OCI-LY7 (cell line): ENCODE measurements at regions not wholly inside any gene's neighbourhood (a gene's known extent, or its start where the extent isn't known, plus 50 kb on each side); places are given as distances from the start of the nearest gene placed in this dataset.

ENCODE experiments used
- BruUV-seq: library from RNA; stranded (reverse); fragments of 400-500 nt; replicated peaks from 2 replicates; lab custom pipeline; 2021; lab: Mats Ljungman, UMichigan
- CTCF ChIA-PET: fragments of 300-600 bp; sonication (Branson Sonifier 250); formaldehyde crosslinking; loops from one replicate; lab custom pipeline; 2022; ENCODE audit warnings: antibody characterized with exemption; ENCODE audit not compliant: unreplicated experiment; lab: Charles Lee
- POLR2A ChIA-PET: fragments of 300-600 bp; sonication (Branson Sonifier 250); formaldehyde crosslinking; loops from one replicate; lab custom pipeline; 2022; ENCODE audit warnings: antibody characterized with exemption; lab: Charles Lee
- DNase-seq: peaks from one replicate; pipeline ENCODE4 v3.0.0-alpha.2; 2015; ENCODE audit warnings: low spot score
- H2AFZ ChIP-seq: fragments of 200-600 bp; sonication (generic), shearing (Covaris generic); 2 replicates; pipeline ENCODE4 v1.6.1; 2014; ENCODE audit warnings: mild to moderate bottlenecking, antibody characterized with exemption, low read length, moderate library complexity
- H3K27ac ChIP-seq: fragments of 200-600 bp; sonication (generic); 2 replicates; pipeline ENCODE4 v1.5.1; 2014; ENCODE audit warnings: mixed run types, low read depth, mild to moderate bottlenecking, moderate library complexity, low read length, inconsistent platforms; ENCODE audit not compliant: poor library complexity, severe bottlenecking
- H3K36me3 ChIP-seq: fragments of 200-600 bp; sonication (generic); 2 replicates; pipeline ENCODE4 v1.6.1; 2014; ENCODE audit warnings: mild to moderate bottlenecking, antibody characterized with exemption, low read length, moderate library complexity, mixed read lengths; ENCODE audit not compliant: insufficient read depth
- H3K4me1 ChIP-seq: fragments of 200-600 bp; sonication (generic); 2 replicates; pipeline ENCODE4 v1.5.1; 2014; ENCODE audit warnings: mild to moderate bottlenecking, low read length; ENCODE audit not compliant: insufficient read depth, poor library complexity, severe bottlenecking
- H3K4me2 ChIP-seq: fragments of 200-600 bp; sonication (generic); 2 replicates; pipeline ENCODE4 v1.6.1; 2014; ENCODE audit warnings: mild to moderate bottlenecking, low read length
- H3K4me3 ChIP-seq: fragments of 200-600 bp; sonication (generic); 2 replicates; pipeline ENCODE4 v1.5.1; 2014; ENCODE audit warnings: mild to moderate bottlenecking, low read depth, low read length; ENCODE audit not compliant: poor library complexity, severe bottlenecking
- H3K79me2 ChIP-seq: fragments of 200-600 bp; sonication (generic); 2 replicates; pipeline ENCODE4 v1.6.1; 2016; ENCODE audit warnings: low read depth, mild to moderate bottlenecking, low read length, moderate library complexity, mixed read lengths; ENCODE audit not compliant: insufficient read depth
- H3K9me2 ChIP-seq: fragments of 200-600 bp; sonication (generic); 2 replicates; pipeline ENCODE4 v1.6.1; 2016; ENCODE audit warnings: mild to moderate bottlenecking, low read length, mixed read lengths; ENCODE audit not compliant: insufficient read depth
- H3K9me3 ChIP-seq: fragments of 200-600 bp; sonication (generic); 2 replicates; pipeline ENCODE4 v1.6.1; 2014; ENCODE audit warnings: mild to moderate bottlenecking, mixed run types, low read length, mixed read lengths
- H4K20me1 ChIP-seq: fragments of 200-600 bp; sonication (generic); 2 replicates; pipeline ENCODE4 v1.6.1; 2014; ENCODE audit warnings: mild to moderate bottlenecking, antibody characterized with exemption, low read length, moderate library complexity, mixed read lengths; ENCODE audit not compliant: insufficient read depth
- EZH2phosphoT487 ChIP-seq: fragments of 200-600 bp; sonication (generic); IDR thresholded peaks from 2 replicates; pipeline ENCODE4 v1.6.1; 2018; ENCODE audit warnings: low read depth, borderline replicate concordance, mild to moderate bottlenecking, mixed run types, antibody characterized with exemption, low read length, moderate library complexity, mixed read lengths
- intact Hi-C: fragments of 100-400 bp; cut with micrococcal nuclease; formaldehyde crosslinking; loops from one replicate; pipeline ENCODE4 v1.10.0; 2022; ENCODE audit not compliant: unreplicated experiment
- TF ChIP-seq, protein P1 (sequence below): fragments of 200-600 bp; sonication (generic); conservative IDR thresholded peaks from 2 replicates; pipeline ENCODE4 v1.5.1; 2014; ENCODE audit warnings: mild to moderate bottlenecking, antibody characterized with exemption, low read length, moderate library complexity, mixed read lengths

GRCh38 chr17:77297693-77298666 lies 157.2 kb downstream of the SEC14L1 start:
- no peaks in the 10 kb centered on the region for H3K9me2 ChIP-seq
- TF ChIP-seq, protein P1, sequence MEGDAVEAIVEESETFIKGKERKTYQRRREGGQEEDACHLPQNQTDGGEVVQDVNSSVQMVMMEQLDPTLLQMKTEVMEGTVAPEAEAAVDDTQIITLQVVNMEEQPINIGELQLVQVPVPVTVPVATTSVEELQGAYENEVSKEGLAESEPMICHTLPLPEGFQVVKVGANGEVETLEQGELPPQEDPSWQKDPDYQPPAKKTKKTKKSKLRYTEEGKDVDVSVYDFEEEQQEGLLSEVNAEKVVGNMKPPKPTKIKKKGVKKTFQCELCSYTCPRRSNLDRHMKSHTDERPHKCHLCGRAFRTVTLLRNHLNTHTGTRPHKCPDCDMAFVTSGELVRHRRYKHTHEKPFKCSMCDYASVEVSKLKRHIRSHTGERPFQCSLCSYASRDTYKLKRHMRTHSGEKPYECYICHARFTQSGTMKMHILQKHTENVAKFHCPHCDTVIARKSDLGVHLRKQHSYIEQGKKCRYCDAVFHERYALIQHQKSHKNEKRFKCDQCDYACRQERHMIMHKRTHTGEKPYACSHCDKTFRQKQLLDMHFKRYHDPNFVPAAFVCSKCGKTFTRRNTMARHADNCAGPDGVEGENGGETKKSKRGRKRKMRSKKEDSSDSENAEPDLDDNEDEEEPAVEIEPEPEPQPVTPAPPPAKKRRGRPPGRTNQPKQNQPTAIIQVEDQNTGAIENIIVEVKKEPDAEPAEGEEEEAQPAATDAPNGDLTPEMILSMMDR: no peak
- TF ChIP-seq EZH2phosphoT487: no peak
- DNase-seq: no peak
- H3K4me2 ChIP-seq: no peak overlapping the region
- no peak overlapping the region for H2AFZ ChIP-seq
- H3K9me3 ChIP-seq: no peaks in the 10 kb centered on the region
- no peak overlapping the region for H3K27ac ChIP-seq
- POLR2A ChIA-PET: no interaction called here
- no TSS peak for BruUV-seq
- no peak overlapping the region for H3K4me3 ChIP-seq
- CTCF ChIA-PET: interaction anchor here (0.6 kb wide), 1 partner anchor 192 kb away, joined by 3 read pairs; no protein-coding TSS in a partner anchor
- no peaks in the 10 kb centered on the region for H3K79me2 ChIP-seq
- H4K20me1 ChIP-seq: no peaks in the 10 kb centered on the region
- intact Hi-C loops: no loop called here
- peaks cover 9% of the 10 kb centered on the region; the same call in 1 of the 2 replicates for H3K36me3 ChIP-seq
- no peaks in the 10 kb centered on the region for H3K4me1 ChIP-seq

DNA sequence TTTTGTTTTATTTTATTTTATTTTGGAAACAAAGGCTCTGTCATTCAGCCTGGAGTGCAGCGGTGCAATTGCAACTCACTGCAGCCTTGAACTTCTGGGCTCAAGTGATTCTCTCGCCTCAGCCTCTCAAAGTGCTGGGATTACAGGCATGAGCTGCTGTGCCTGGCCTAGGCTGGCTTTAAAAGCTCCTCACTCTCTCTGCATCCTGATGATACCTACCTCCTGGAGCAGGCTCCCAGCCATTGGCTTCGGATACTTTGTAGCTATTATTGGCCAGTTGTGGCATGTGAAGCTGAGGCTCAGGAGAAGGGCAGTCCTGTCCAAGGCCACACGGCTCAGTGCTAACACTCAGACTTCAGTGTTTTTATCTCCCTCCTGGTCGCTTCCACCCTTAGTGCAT lies 158.0 kb downstream of the SEC14L1 start:
- Histone ChIP-seq H3K9me3 (no peaks in the 10 kb centered on the region), H3K9me2 (no peaks in the 10 kb centered on the region), H3K4me2 (no peak overlapping the region), H3K27ac (no peak overlapping the region), H2AFZ (no peak overlapping the region), H3K36me3 (peaks cover 6% of the 10 kb centered on the region; the same call in 1 of the 2 replicates), H3K4me1 (no peaks in the 10 kb centered on the region), H3K4me3 (no peak overlapping the region), H4K20me1 (no peaks in the 10 kb centered on the region), H3K79me2 (no peaks in the 10 kb centered on the region)
- CTCF ChIA-PET: no interaction called here
- BruUV-seq: no TSS peak
- intact Hi-C loops: no loop called here
- POLR2A ChIA-PET: interaction anchor here (0.6 kb wide), 1 partner anchor 195 kb away, joined by 3 read pairs; no protein-coding TSS in a partner anchor
- DNase-seq: no peak
- TF ChIP-seq, protein P1: no peak
- TF ChIP-seq EZH2phosphoT487: no peak
